ENCODE measurements at regions not wholly inside any gene's neighbourhood (a gene's known extent, or its start where the extent isn't known, plus 50 kb on each side); places are given as distances from the start of the nearest gene placed in this dataset.

DNA sequence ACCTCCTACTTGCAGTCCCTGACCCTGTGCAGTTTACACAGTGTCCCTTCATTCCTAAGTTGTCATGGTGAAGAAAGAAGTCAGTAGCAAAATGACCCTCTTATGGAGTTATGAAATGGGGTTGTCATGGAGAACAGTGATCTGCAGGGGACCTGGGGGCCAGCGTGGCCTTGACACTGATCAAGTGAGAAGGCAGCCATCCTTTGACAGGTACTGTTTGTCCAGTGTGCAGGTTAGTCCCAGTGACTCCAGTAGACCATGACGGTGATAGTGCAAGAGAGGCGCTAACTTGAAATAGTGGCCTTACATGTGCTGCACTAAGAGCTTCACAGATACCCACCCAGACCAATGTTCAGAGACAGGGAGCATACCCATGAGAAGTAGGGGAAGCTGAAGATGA, 87.9 kb downstream of the IL12A start:
- no peak overlapping the region for H3K4me3 ChIP-seq (ENCODE audit: low read length)
- TF ChIP-seq, protein P1, sequence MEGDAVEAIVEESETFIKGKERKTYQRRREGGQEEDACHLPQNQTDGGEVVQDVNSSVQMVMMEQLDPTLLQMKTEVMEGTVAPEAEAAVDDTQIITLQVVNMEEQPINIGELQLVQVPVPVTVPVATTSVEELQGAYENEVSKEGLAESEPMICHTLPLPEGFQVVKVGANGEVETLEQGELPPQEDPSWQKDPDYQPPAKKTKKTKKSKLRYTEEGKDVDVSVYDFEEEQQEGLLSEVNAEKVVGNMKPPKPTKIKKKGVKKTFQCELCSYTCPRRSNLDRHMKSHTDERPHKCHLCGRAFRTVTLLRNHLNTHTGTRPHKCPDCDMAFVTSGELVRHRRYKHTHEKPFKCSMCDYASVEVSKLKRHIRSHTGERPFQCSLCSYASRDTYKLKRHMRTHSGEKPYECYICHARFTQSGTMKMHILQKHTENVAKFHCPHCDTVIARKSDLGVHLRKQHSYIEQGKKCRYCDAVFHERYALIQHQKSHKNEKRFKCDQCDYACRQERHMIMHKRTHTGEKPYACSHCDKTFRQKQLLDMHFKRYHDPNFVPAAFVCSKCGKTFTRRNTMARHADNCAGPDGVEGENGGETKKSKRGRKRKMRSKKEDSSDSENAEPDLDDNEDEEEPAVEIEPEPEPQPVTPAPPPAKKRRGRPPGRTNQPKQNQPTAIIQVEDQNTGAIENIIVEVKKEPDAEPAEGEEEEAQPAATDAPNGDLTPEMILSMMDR (conservative IDR thresholded peaks at IDR 0.05; ENCODE audit: low read depth, low read length), result no peak
- no peak for DNase-seq (ENCODE audit: low read depth)

- no peak overlapping the region for H3K4me3 ChIP-seq (ENCODE audit: low read length)
- DNase-seq (ENCODE audit: low read depth), result no peak
- TF ChIP-seq, protein P1 (conservative IDR thresholded peaks at IDR 0.05; ENCODE audit: low read depth, low read length), result no peak
Observed at GRCh38 chr3:160078533-160078932, 89.9 kb downstream of the IL12A start.

- no peak for DNase-seq (ENCODE audit: low read depth)
- TF ChIP-seq, protein P1 (conservative IDR thresholded peaks at IDR 0.05; ENCODE audit: low read depth, low read length), result no peak
- H3K4me3 ChIP-seq (ENCODE audit: low read length), result no peak overlapping the region
Observed at GRCh38 chr3:160081958-160082533, 93.4 kb downstream of the IL12A start.

DNA sequence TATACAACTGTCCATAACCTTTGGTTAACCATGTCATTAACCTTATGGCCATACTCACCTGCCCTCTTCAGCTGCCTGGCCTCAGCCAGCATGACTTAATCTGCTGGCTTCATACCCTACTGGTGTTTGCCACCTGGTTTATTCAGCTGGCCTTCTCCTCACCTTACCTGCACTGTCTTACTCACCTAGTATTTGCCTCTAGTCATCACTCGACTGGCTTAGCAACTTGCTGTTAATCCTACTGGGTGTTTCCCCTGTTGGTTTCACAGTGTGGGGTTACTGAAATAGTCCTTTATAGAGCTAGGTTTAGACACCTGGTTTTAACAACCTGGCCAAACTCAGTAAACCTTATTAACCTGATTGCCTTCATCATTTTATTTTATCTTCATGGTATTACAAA, 96.4 kb downstream of the IL12A start:
- H3K4me3 ChIP-seq (ENCODE audit: low read length), result no peak overlapping the region
- no peak for DNase-seq (ENCODE audit: low read depth)
- TF ChIP-seq, protein P1 (conservative IDR thresholded peaks at IDR 0.05; ENCODE audit: low read depth, low read length), result no peak

DNA sequence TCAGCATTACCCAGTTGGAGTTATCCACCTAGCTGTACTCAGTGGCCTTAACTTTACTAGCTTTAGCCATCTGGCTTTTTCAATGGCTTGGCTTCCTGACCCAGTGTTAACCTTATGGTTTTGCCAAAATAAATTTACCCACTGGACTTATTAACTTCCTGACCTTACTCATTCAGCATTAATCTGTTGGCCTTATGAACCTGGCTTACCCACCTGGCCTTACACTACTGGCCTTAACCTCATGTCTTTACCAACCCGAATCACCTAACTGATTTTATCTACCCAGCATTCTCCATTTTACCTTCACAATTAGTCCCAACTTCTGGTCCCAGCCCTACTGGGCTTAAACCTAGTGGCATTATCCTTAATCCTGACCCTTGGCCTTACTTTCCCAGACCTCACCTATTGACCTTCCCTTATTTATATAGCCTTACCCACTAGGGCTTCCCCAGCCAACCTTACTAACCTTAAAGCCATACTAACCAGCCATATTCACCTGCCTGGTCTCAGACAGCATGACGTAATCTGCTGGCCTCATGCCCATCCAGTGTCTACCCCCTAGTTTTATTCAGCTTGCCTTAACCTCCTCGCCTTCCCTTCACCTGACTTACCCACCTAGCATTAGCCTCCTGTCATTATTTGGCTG, 100.0 kb downstream of the IL12A start:
- TF ChIP-seq, protein P1 (conservative IDR thresholded peaks at IDR 0.05; ENCODE audit: low read depth, low read length), result no peak
- H3K4me3 ChIP-seq (ENCODE audit: low read length), result no peak overlapping the region
- no peak for DNase-seq (ENCODE audit: low read depth)

DNA sequence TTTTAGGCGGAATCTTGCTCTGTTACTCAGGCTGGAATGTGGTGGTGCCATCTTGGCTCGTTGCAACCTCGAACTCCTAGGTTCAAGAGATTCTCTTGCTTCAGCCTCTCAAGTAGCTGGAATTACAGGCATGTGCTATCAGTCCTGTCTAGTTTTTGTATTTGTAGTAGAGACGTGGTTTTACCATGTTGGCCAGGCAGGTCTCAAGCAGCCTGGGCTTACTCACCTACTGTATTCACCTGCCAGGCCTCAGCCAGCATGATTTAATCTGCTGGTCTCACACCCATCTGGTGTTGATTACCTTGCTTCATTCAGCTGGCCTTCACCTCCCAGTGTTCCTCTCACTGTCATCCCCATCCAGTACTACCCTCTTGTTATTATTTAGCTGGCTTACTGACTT, 102.0 kb downstream of the IL12A start:
- no peak overlapping the region for H3K4me3 ChIP-seq (ENCODE audit: low read length)
- DNase-seq (ENCODE audit: low read depth), result no peak
- TF ChIP-seq, protein P1 (conservative IDR thresholded peaks at IDR 0.05; ENCODE audit: low read depth, low read length), result no peak

DNA sequence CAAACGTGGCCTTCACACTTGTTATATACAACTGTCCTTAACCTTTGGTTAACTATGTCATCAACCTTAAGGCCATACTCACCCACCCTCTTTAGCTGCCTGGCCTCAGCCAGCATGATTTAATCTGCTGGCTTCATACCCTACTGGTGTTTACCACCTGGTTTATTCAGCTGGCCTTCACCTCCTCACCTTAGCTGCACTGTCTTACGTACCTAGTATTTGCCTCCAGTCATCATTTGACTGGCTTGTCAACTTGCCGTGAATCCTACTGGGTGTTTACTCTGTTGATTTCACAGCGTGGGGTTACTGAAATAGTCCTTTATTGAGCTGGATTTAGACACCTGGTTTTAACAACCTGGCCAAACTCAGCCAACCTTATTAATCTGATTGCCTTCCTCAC, 102.8 kb downstream of the IL12A start:
- no peak overlapping the region for H3K4me3 ChIP-seq (ENCODE audit: low read length)
- TF ChIP-seq, protein P1 (conservative IDR thresholded peaks at IDR 0.05; ENCODE audit: low read depth, low read length), result no peak
- DNase-seq (ENCODE audit: low read depth), result no peak
